K562 (cell line): ENCODE measurements at regions not wholly inside any gene's neighbourhood (a gene's known extent, or its start where the extent isn't known, plus 50 kb on each side); places are given as distances from the start of the nearest gene placed in this dataset.
A peak's percentile ranks its signal among the peaks of the same experiment; 100 is the strongest.

ENCODE experiments used
- AFF1 ChIP-seq, 2 experiments: fragments of 450-650 bp; IDR thresholded peaks; 2 replicates each; pipeline ENCODE4 v1.6.1; 2018; ENCODE audit warnings: mild to moderate bottlenecking in 2 of 2, low read depth in 1 of 2; ENCODE audit not compliant: partially characterized antibody in 2 of 2
- ARID2 ChIP-seq: fragments of 450-650 bp; IDR thresholded peaks from 2 replicates; pipeline ENCODE4 v1.6.1; 2017; ENCODE audit warnings: antibody characterized with exemption, mild to moderate bottlenecking
- EP400 ChIP-seq: fragments of 450-650 bp; IDR thresholded peaks from 2 replicates; pipeline ENCODE4 v1.6.1; 2017; ENCODE audit warnings: antibody characterized with exemption, mild to moderate bottlenecking, moderate library complexity
- FOXA1 ChIP-seq: fragments of 450-650 bp; IDR thresholded peaks from 2 replicates; pipeline ENCODE4 v1.6.1; 2016; ENCODE audit warnings: mild to moderate bottlenecking, borderline replicate concordance
- MCM3 ChIP-seq: fragments of 450-650 bp; IDR thresholded peaks from 2 replicates; pipeline ENCODE4 v1.6.1; 2016
- NFIC ChIP-seq: fragments of 450-650 bp; IDR thresholded peaks from 2 replicates; pipeline ENCODE4 v1.6.1; 2017; ENCODE audit warnings: mild to moderate bottlenecking, inconsistent platforms
- RNF2 ChIP-seq: sonication (generic); IDR thresholded peaks from 2 replicates; pipeline ENCODE4 v1.6.1; 2016
- SNIP1 ChIP-seq: fragments of 450-650 bp; IDR thresholded peaks from 2 replicates; pipeline ENCODE4 v1.7.1; 2017; ENCODE audit warnings: low read depth, mild to moderate bottlenecking
- TAF7 ChIP-seq: fragments of 450-650 bp; IDR thresholded peaks from 2 replicates; pipeline ENCODE4 v1.6.1; 2016; ENCODE audit warnings: missing genetic modification characterization, missing compliant biosample characterization
- TAF9B ChIP-seq: fragments of 450-650 bp; IDR thresholded peaks from 2 replicates; pipeline ENCODE4 v1.6.1; 2018; ENCODE audit warnings: mild to moderate bottlenecking; ENCODE audit not compliant: partially characterized antibody
- TOE1 ChIP-seq, 2 experiments: fragments of 450-650 bp in 1 of 2; sonication (generic) in 1 of 2; formaldehyde crosslinking in 1 of 2; IDR thresholded peaks; 2 replicates each; pipeline versions ENCODE4 v1.7.1 to v1.8.0; 2016 to 2022; ENCODE audit warnings: borderline replicate concordance in 2 of 2, mild to moderate bottlenecking in 2 of 2, antibody characterized with exemption in 1 of 2, inconsistent platforms in 1 of 2, low read depth in 1 of 2, missing genetic modification reagents in 1 of 2, moderate library complexity in 1 of 2
- ZKSCAN1 ChIP-seq: fragments of 150-350 bp; IDR thresholded peaks from 2 replicates; pipeline ENCODE4 v1.6.1; 2016; ENCODE audit warnings: low read depth, low read length
- ZNF316 ChIP-seq: fragments of 450-650 bp; IDR thresholded peaks from 2 replicates; pipeline ENCODE4 v1.6.1; 2016
- ZNF639 ChIP-seq, 2 experiments: fragments of 200-800 bp in 1 of 2; sonication (Bioruptor generic) in 1 of 2; sonication (generic) in 1 of 2; formaldehyde crosslinking in 1 of 2; IDR thresholded peaks in 1 of 2; conservative IDR thresholded peaks in 1 of 2; 2 replicates each; pipeline versions ENCODE4 v1.5.0 to v1.6.1; 2016 to 2020; ENCODE audit warnings: missing compliant biosample characterization in 1 of 2, missing genetic modification characterization in 1 of 2, missing genetic modification reagents in 1 of 2
- ZNF740 ChIP-seq, 3 experiments: fragments of 200-800 bp in 1 of 3; sonication (Bioruptor generic) in 1 of 3; sonication (generic) in 1 of 3; formaldehyde crosslinking in 1 of 3; IDR thresholded peaks; 2 replicates each; pipeline versions ENCODE4 v1.6.1 to v1.8.0; 2016 to 2022; ENCODE audit warnings: mild to moderate bottlenecking in 2 of 3, missing compliant biosample characterization in 2 of 3, missing genetic modification characterization in 2 of 3, missing genetic modification reagents in 1 of 3

DNA sequence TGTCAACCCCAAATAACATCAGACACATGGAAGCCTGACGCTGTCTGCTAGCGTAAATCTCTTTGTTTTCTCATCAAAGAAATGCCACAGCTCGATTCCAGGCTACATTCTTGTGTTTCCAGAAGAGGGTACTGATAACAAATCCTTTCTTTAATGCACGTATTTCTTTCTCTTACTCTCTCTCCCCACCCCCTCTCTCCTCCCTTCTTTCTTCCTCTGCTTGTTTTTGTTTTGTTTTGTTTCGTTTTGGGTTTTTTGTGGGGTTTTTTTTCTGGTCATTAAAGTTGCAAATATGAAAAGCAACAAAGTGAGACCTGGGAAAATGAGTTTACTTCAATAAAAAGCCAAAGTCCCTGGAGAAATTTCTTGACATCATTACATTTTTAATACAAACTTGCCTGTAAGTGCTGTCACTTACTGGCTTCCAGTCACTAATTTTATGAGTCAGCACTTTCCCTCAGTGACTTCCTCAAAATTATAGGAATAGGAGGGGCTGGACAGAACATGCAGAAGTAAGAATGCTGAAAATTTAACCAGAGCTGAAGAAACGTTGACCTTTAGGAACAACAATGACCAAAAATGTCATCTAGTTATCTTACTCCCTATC lies 106.7 kb upstream of the NABP1 start (continued):
- TF ChIP-seq ZNF740 (CRISPR knock-in tag; IDR thresholded peaks at IDR 0.05) = no peak
- no peak for TF ChIP-seq ZNF740 (tag; IDR thresholded peaks at IDR 0.05)
- peak; percentile 100 for TF ChIP-seq ZNF316
- TF ChIP-seq TAF9B = peak; percentile 78
- no peak for TF ChIP-seq ZNF639 (CRISPR knock-in tag; conservative IDR thresholded peaks at IDR 0.05 in 1 of 2, IDR thresholded peaks at IDR 0.05 in 1 of 2)
- 0 out of 2 replicates have a peak, but pooled peaks have one; percentile 28 for TF ChIP-seq SNIP1
- TF ChIP-seq FOXA1 = no peak
- TF ChIP-seq RNF2 = no peak
- TF ChIP-seq EP400 = peak; percentile 78
- 0 out of 2 replicates have a peak, but pooled peaks have one; percentile 33 for TF ChIP-seq TAF7 (tag)
- peak; percentile 22; the same call in 1 of the 2 replicates for TF ChIP-seq NFIC
- no peak for TF ChIP-seq MCM3
- no peak for TF ChIP-seq ZKSCAN1
- peak; percentile 78; the same call in 1 of the 2 replicates for TF ChIP-seq ARID2
- peak; percentile 66 for TF ChIP-seq TOE1 (IDR thresholded peaks at IDR 0.05; ENCODE audit: borderline replicate concordance)
- TF ChIP-seq TOE1 (CRISPR knock-in tag; IDR thresholded peaks at IDR 0.05; ENCODE audit: borderline replicate concordance, low read depth) = no peak
- peak; percentile 17 to 84 for TF ChIP-seq AFF1 (IDR thresholded peaks at IDR 0.05; ENCODE audit: low read depth in 1 of 2, partially characterized antibody in 2 of 2)
